ENCODE measurements at regions not wholly inside any gene's neighbourhood (a gene's known extent, or its start where the extent isn't known, plus 50 kb on each side); places are given as distances from the start of the nearest gene placed in this dataset.

GRCh38 chr1:79849388-79849787 is 842.9 kb upstream of the ADGRL4 start:
- H3K4me3 ChIP-seq (ENCODE audit: low read depth, low read length): no peak overlapping the region
- TF ChIP-seq CTCF (IDR thresholded peaks at IDR 0.05; ENCODE audit: borderline replicate concordance, insufficient read depth, low read depth, low read length): no peak

GRCh38 chr1:79848316-79848715 is 841.8 kb upstream of the ADGRL4 start:
- no peak overlapping the region for H3K4me3 ChIP-seq (ENCODE audit: low read depth, low read length)
- TF ChIP-seq CTCF (IDR thresholded peaks at IDR 0.05; ENCODE audit: borderline replicate concordance, insufficient read depth, low read depth, low read length): no peak

- H3K4me3 ChIP-seq (ENCODE audit: low read depth, low read length): no peak overlapping the region
- no peak for TF ChIP-seq CTCF (IDR thresholded peaks at IDR 0.05; ENCODE audit: borderline replicate concordance, insufficient read depth, low read depth, low read length)
Measured at GRCh38 chr1:79847700-79848099, 841.2 kb upstream of the ADGRL4 start.

GRCh38 chr1:79845936-79846335 is 839.4 kb upstream of the ADGRL4 start:
- no peak overlapping the region for H3K4me3 ChIP-seq (ENCODE audit: low read depth, low read length)
- TF ChIP-seq CTCF (IDR thresholded peaks at IDR 0.05; ENCODE audit: borderline replicate concordance, insufficient read depth, low read depth, low read length): no peak

- no peak overlapping the region for H3K4me3 ChIP-seq (ENCODE audit: low read depth, low read length)
- no peak for TF ChIP-seq CTCF (IDR thresholded peaks at IDR 0.05; ENCODE audit: borderline replicate concordance, insufficient read depth, low read depth, low read length)
Measured at GRCh38 chr1:79842811-79843210, 836.3 kb upstream of the ADGRL4 start.

- no peak for TF ChIP-seq CTCF (IDR thresholded peaks at IDR 0.05; ENCODE audit: borderline replicate concordance, insufficient read depth, low read depth, low read length)
- H3K4me3 ChIP-seq (ENCODE audit: low read depth, low read length): no peak overlapping the region
Measured at GRCh38 chr1:79839882-79840281, 833.4 kb upstream of the ADGRL4 start.

GRCh38 chr1:79827446-79827845 is 820.9 kb upstream of the ADGRL4 start:
- no peak for TF ChIP-seq CTCF (IDR thresholded peaks at IDR 0.05; ENCODE audit: borderline replicate concordance, insufficient read depth, low read depth, low read length)
- H3K4me3 ChIP-seq (ENCODE audit: low read depth, low read length): no peak overlapping the region

Measured in GM12875 (cell line).